ENCODE measurements at regions not wholly inside any gene's neighbourhood (a gene's known extent, or its start where the extent isn't known, plus 50 kb on each side); places are given as distances from the start of the nearest gene placed in this dataset.

GRCh38 chr9:93771276-93771675, 183.9 kb downstream of the BARX1 start (continued):
- no peak for TF ChIP-seq CHD7 (IDR thresholded peaks at IDR 0.05; ENCODE audit: insufficient replicate concordance, low read length)
- TF ChIP-seq RBBP5 (IDR thresholded peaks at IDR 0.05; ENCODE audit: borderline replicate concordance, low read depth, low read length), result no peak
- TF ChIP-seq NRF1 (IDR thresholded peaks at IDR 0.05; ENCODE audit: low read depth, low read length), result no peak
- TF ChIP-seq CHD1 (IDR thresholded peaks at IDR 0.05; ENCODE audit: low read depth, low read length), result no peak
- TF ChIP-seq CREB1 (IDR thresholded peaks at IDR 0.05), result no peak
- TF ChIP-seq CBX5 (IDR thresholded peaks at IDR 0.05; ENCODE audit: low read depth, low read length), result no peak
- TF ChIP-seq RFX5 (IDR thresholded peaks at IDR 0.05; ENCODE audit: borderline replicate concordance, low read depth, low read length), result no peak
- no peak for TF ChIP-seq TBP (IDR thresholded peaks at IDR 0.05; ENCODE audit: low read depth, low read length)
